ENCODE measurements at regions not wholly inside any gene's neighbourhood (a gene's known extent, or its start where the extent isn't known, plus 50 kb on each side); places are given as distances from the start of the nearest gene placed in this dataset.

- no peaks in the 10 kb centered on the region for H3K36me3 Mint-ChIP-seq (ENCODE audit: unreplicated experiment)
- no peak overlapping the region for H3K27ac Mint-ChIP-seq (ENCODE audit: unreplicated experiment)
- no peak for TF ChIP-seq CTCF (IDR thresholded peaks at IDR 0.05)
- H3K4me1 Mint-ChIP-seq (ENCODE audit: unreplicated experiment), result no peaks in the 10 kb centered on the region
- H3K9me3 Mint-ChIP-seq (ENCODE audit: unreplicated experiment), result peaks cover 4% of the 10 kb centered on the region
- no peak overlapping the region for H3K4me3 Mint-ChIP-seq (ENCODE audit: unreplicated experiment)
- DNase-seq (ENCODE audit: extremely low spot score, unreplicated experiment), result no peak
- H3K27me3 Mint-ChIP-seq (ENCODE audit: unreplicated experiment), result no peaks in the 10 kb centered on the region
Observed at GRCh38 chr5:2617461-2617860, 134.0 kb downstream of the IRX2 start.

- Mint-ChIP-seq H3K4me1 (ENCODE audit: unreplicated experiment) (no peaks in the 10 kb centered on the region), H3K4me3 (ENCODE audit: unreplicated experiment) (no peak overlapping the region), H3K27ac (ENCODE audit: unreplicated experiment) (no peak overlapping the region), H3K9me3 (ENCODE audit: unreplicated experiment) (peaks cover 8% of the 10 kb centered on the region), H3K36me3 (ENCODE audit: unreplicated experiment) (no peaks in the 10 kb centered on the region), H3K27me3 (ENCODE audit: unreplicated experiment) (no peaks in the 10 kb centered on the region)
- DNase-seq (ENCODE audit: extremely low spot score, unreplicated experiment), result no peak
- TF ChIP-seq CTCF (IDR thresholded peaks at IDR 0.05), result no peak
Observed at GRCh38 chr5:2615917-2616316, 135.6 kb downstream of the IRX2 start.

DNA sequence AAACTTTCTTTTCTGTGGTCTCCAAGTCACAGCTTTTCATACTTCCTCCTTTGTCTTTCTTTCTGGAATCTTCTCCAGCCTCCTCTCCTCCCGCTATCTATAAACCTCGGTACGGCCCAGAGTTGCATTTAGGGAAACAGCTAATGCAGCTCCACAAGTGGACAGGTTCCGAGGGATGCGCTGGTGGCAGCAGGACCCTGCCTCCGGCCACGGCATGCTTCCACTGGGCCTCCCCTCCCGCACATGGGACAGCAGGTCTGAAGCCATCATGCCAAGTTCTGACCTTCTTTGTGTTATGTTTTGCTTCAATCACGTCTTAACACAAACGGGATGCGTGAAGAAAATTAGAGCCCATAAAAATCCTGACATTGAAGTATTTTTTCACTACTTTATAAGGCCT, 136.9 kb downstream of the IRX2 start:
- H3K9me3 Mint-ChIP-seq (ENCODE audit: unreplicated experiment), result peaks cover 15% of the 10 kb centered on the region
- H3K27ac Mint-ChIP-seq (ENCODE audit: unreplicated experiment), result no peak overlapping the region
- no peak overlapping the region for H3K4me3 Mint-ChIP-seq (ENCODE audit: unreplicated experiment)
- no peaks in the 10 kb centered on the region for H3K36me3 Mint-ChIP-seq (ENCODE audit: unreplicated experiment)
- no peaks in the 10 kb centered on the region for H3K4me1 Mint-ChIP-seq (ENCODE audit: unreplicated experiment)
- no peak for TF ChIP-seq CTCF (IDR thresholded peaks at IDR 0.05)
- DNase-seq (ENCODE audit: extremely low spot score, unreplicated experiment), result no peak
- H3K27me3 Mint-ChIP-seq (ENCODE audit: unreplicated experiment), result no peaks in the 10 kb centered on the region

GRCh38 chr5:2611659-2612058, 139.8 kb downstream of the IRX2 start:
- no peaks in the 10 kb centered on the region for H3K4me1 Mint-ChIP-seq (ENCODE audit: unreplicated experiment)
- H3K27ac Mint-ChIP-seq (ENCODE audit: unreplicated experiment), result no peak overlapping the region
- peaks cover 30% of the 10 kb centered on the region for H3K9me3 Mint-ChIP-seq (ENCODE audit: unreplicated experiment)
- TF ChIP-seq CTCF (IDR thresholded peaks at IDR 0.05), result no peak
- H3K36me3 Mint-ChIP-seq (ENCODE audit: unreplicated experiment), result no peaks in the 10 kb centered on the region
- no peak overlapping the region for H3K4me3 Mint-ChIP-seq (ENCODE audit: unreplicated experiment)
- no peaks in the 10 kb centered on the region for H3K27me3 Mint-ChIP-seq (ENCODE audit: unreplicated experiment)
- no peak for DNase-seq (ENCODE audit: extremely low spot score, unreplicated experiment)

DNA sequence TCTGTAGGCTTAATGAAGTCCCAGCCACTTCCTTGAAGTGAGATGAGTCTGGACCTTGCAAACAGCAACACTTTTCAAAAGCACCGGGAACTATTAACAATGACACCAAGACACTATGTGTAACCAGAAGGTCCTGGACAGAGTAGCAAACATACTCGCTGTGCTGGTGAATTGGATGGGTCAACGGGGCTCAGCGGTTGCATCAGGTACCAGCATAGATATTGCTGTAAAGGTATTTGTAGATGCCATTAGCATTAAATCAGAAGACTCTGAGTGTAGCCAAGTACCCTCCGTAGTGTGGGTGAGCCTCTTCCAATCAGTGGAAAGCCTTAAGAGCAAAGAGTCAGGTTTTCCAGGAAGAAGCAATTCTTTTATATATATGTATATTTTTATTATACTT, 140.5 kb downstream of the IRX2 start:
- H3K27ac Mint-ChIP-seq (ENCODE audit: unreplicated experiment), result no peak overlapping the region
- no peaks in the 10 kb centered on the region for H3K27me3 Mint-ChIP-seq (ENCODE audit: unreplicated experiment)
- no peaks in the 10 kb centered on the region for H3K4me1 Mint-ChIP-seq (ENCODE audit: unreplicated experiment)
- no peaks in the 10 kb centered on the region for H3K36me3 Mint-ChIP-seq (ENCODE audit: unreplicated experiment)
- TF ChIP-seq CTCF (IDR thresholded peaks at IDR 0.05), result no peak
- no peak overlapping the region for H3K4me3 Mint-ChIP-seq (ENCODE audit: unreplicated experiment)
- no peak for DNase-seq (ENCODE audit: extremely low spot score, unreplicated experiment)
- H3K9me3 Mint-ChIP-seq (ENCODE audit: unreplicated experiment), result peaks cover 30% of the 10 kb centered on the region
